ENCODE measurements at regions not wholly inside any gene's neighbourhood (a gene's known extent, or its start where the extent isn't known, plus 50 kb on each side); places are given as distances from the start of the nearest gene placed in this dataset.

- TF ChIP-seq CTCF (IDR thresholded peaks at IDR 0.05) (no peak), EZH2 (IDR thresholded peaks at IDR 0.05; ENCODE audit: borderline replicate concordance, insufficient read depth, low read depth, low read length, poor library complexity, severe bottlenecking) (no peak)
Measured at GRCh38 chr14:49971156-49972130, 78.6 kb downstream of the ARF6 start.
